Fibroblast of peridontal ligament (primary cell): ENCODE measurements at regions not wholly inside any gene's neighbourhood (a gene's known extent, or its start where the extent isn't known, plus 50 kb on each side); places are given as distances from the start of the nearest gene placed in this dataset.

Experiments
- DNase-seq: peaks from one replicate; pipeline ENCODE4 v3.0.0-alpha.2; 2010; ENCODE audit errors: extremely low read depth

DNA sequence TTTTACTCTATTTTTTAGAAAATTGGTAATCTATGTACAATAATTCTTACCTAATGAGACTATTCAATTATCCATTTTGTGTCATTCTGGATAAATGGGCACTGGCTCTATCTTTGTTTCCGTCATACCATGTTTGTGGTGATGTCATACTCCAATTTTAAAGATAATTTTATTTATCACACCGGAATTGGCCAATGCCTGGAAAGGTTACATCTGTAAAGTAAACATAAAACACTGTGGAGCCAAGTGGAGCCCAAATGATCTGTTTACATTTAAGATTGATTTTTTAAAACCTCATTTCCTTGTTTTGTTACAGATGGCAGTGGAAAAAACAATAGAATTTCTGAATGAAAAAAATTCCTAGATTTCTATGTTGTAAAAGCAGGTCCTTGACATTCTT, 120.2 kb upstream of the GPRIN3 start:
- DNase-seq = no peak

- DNase-seq = no peak
Observed at GRCh38 chr4:89425023-89425422, 117.4 kb upstream of the GPRIN3 start.

- no peak for DNase-seq
Observed at GRCh38 chr4:89422441-89422990, 114.9 kb upstream of the GPRIN3 start.

GRCh38 chr4:89420507-89420906, 112.9 kb upstream of the GPRIN3 start:
- no peak for DNase-seq

- DNase-seq = no peak
Observed at GRCh38 chr4:89419111-89419695, 111.6 kb upstream of the GPRIN3 start.

GRCh38 chr4:89416960-89417359, 109.4 kb upstream of the GPRIN3 start:
- DNase-seq = no peak

DNA sequence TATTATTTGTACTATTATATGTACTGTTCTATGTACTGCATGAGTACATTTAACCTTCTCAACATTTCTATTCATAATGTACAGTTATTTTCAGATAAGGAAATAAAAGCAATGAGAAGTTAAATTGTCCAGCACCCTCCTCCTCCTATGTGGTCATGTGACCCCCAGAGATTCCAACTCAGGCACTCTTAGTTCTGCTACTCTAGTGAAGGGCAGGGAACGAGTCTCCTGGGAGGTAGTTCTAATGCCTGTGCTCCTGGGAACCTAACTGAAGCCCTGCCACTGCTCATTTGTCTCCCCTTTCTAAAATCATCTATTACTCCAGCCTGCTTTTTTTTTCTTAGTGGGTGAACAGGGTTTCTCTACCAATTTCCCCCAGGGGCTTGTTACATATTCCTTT, 105.9 kb upstream of the GPRIN3 start:
- no peak for DNase-seq

DNA sequence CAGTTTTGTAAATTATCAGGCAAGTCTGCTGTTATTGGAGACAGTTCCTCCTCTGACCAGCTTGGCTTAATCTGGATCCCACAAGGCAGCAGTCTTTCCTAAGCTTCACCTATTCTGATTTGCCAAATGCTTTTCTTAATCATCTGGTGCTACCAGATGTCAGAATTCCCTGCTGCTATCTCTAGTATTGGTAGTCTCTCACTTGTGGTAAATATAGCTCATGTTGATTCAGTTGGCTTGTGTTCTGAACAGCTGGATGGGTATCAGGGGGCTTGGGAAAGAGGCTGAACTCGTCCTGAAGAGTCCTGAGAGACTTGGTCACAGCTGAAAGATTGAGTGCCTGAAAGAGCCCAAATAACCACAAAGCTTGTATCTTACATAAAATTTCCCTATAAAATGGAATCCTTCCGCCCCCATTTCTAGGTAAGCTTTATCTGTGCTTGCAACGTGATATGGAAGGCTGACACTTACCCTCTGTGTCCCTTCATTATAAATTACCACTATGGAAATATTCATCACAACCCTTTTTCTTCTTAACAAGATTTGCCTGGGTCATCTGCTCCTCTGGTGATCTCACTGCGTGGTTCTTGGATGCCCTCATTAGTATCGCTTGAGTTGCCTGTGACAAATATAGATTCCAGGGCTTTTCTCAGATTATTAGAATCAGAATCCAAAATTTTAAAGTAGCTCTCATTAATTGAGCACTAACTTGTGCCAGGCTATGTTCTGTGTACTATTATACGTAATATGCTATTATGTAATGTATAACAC, 104.1 kb upstream of the GPRIN3 start:
- DNase-seq = no peak

DNA sequence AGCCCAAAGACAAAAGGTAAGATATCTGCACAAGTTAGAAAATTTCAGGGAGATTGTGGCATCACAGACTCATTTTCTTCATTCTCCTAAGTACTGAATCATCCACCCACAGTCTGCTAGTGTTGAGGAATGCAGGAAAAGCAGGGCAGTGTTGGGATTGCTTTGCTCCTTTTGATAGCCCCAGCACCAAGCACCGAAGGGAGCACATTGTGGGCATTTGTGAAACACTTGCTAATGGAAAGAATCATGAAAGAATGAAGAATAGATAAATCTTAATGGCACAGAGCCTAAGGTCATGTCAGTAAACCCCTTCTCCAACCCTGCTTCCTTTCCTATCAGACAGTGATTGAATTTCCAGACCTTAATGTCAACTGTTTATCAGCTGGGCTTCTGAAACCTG, 103.1 kb upstream of the GPRIN3 start:
- DNase-seq = peak; percentile 6

DNA sequence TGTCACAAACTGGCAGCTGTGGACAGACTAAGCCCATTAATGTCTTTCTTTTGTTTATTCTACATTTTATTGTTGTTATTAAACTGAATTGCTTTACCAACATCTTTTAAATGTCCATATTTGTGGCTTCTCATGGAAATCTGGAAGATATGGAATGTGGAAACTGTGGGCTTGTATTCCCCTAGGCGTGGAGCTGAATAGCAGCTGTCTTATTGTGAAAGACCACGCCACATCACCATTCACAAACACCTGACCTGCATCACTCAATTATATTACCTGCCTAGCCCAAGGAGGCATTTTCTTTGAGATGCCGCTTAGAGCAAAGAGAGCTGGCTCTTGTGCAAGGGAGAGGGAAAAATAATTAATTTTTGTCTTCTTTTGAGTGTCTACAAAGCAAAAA, 96.9 kb upstream of the GPRIN3 start:
- DNase-seq = no peak

DNA sequence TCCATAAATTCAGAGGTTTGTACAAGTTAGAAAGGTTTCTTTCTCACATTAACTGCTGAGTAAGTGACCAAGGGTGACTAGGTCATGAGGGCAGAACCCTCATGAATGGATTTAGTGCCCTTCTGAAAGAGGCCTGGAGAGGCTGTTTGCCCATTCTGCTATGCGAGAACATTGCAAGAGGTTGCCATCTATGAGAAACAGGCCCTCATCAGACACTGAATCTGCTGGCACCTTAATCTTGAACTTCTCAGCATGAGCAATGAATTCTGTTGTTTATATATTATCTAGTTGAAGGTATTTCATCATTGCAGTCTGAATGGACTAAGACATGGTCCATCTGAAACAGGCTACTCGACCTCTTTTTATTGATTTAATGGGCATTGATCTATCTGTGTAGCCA, 96.2 kb upstream of the GPRIN3 start:
- no peak for DNase-seq

GRCh38 chr4:89400287-89401035, 92.9 kb upstream of the GPRIN3 start:
- no peak for DNase-seq

DNA sequence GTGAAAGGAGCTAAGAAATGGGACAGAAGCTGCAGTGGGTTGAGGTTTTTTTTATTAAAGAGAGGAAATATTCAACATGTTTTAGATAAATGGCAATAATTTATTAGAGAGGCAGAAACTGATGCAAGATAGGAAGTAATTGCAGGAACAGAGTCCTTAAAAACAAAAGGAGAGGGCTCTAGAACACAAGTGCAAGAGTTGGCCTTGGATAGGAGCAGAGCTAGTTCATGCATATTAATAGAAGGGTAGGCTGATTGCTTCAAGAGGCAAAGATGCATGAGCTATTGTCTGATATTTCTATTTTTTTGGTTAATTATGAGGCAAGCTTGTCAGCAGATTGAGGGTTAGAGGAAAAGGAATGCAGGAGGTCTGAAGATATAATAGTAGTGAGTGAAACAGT, 91.0 kb upstream of the GPRIN3 start:
- no peak for DNase-seq

DNA sequence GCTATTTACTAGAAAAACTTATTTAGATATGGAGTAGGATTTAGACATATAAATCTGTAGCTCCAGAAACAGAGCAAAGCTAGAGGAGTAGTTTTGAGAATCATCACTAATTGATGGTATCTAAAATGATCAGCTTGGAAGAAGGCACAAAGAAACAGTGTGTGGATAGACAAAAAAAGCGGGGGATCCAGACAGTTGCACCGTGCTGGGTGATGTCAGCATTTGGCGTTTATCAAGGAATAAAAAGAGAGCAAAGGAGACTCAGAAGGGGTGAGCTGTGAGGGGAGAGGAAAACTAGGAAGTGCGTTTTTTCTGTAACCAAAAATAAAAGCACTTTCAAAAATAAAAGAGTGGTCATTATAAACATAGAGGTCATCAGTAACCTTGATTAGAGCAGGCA, 90.5 kb upstream of the GPRIN3 start:
- no peak for DNase-seq

DNA sequence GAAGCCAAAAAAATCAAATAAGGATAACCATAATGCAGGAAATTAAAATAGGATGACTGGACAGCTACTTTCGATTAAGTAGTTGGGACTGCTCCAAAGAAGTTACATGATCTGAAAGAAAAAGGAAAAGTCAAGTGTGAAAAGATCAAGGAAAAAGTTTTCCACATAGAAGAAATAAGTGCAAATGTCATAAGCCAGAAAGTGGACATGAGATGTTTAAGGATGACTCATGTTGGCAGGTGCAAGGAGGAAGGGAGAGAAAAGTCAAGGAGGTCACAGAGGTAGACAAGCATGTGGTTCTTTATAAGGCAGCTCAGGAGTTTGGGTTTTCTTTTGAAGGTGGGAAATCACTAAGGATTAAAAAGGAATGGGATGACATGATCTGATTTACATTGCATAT, 89.8 kb upstream of the GPRIN3 start:
- no peak for DNase-seq

DNA sequence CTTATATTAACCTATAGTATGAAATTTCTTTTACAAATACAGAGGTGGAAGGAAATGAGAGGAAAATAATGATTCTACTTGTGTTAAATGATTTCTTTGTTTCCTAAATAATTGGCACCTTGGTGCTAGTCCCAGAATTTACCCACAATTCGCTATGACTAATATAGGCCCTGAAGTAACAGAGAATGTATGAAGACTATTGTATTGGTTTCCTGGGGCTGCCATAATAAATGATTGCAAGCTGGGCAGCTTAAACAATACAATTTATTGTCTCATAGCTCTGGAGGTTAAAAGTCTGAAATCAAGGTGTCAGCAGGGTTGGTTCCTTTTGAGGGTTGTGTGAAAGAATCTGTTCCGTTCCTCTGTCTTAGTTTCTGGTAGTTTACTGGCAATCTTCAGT, 74.8 kb upstream of the GPRIN3 start:
- DNase-seq = no peak

DNA sequence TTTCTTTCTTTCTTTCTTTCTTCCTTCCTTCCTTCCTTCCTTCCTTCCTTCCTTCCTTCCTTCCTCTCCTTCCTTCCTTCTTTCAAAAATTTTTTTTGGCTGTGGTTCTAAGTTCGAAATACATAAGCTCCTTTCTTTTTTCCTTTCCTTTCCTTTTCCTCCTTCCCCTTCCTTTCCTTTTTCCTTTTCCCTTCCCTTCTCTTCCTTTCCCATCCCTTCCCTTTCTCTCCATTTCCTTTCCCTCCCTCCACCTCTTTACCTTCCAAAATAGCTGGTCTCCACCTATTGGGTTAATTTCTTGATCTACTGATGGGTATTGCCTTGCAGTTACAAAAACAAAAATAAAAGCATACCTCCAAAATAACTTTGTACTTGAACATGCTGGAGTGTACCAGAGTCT, 73.4 kb upstream of the GPRIN3 start:
- DNase-seq = no peak

DNA sequence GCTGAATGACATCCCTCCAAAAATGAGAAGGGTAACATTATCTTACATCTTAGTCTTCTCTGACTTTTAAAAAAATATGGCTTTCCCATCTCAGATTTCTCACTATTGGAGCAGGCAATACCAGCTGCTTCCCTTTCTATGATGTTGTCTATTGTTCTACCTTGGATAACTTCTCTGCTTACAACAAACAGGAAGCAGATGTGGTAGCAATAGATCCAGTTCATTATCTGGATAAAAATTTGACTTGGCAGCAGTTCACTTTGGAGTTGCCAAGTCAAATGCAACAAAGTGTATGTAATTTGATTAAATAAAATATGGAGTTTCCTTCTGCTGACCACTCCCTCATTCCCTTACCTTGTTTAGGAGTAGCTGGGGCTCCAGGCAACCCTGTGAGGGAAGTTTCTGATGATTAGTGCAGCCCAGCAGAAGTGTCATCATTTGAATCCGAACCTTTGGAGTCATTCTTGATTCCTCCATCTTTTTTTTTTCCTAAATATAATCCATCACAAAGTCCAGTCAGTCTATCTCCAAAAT, 72.0 kb upstream of the GPRIN3 start:
- no peak for DNase-seq

DNA sequence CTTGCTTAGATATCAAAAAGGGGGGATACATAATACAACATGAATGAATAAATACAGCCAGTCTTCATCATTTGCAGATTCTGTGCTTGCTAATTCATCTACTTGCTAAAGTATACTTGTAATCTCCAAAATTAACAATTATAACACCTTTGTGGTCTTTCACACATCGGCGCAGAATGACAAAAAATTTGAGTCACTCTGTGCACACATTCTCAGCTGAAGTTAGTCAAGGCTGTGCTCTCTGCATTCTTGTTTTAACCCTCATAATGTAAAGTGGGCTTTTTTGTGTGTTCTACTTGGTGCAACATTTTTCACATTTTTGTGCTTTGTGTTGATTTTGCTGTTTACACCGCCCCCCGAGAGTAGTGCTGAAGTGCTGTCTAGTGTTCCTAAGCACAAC, 65.8 kb upstream of the GPRIN3 start:
- no peak for DNase-seq

DNA sequence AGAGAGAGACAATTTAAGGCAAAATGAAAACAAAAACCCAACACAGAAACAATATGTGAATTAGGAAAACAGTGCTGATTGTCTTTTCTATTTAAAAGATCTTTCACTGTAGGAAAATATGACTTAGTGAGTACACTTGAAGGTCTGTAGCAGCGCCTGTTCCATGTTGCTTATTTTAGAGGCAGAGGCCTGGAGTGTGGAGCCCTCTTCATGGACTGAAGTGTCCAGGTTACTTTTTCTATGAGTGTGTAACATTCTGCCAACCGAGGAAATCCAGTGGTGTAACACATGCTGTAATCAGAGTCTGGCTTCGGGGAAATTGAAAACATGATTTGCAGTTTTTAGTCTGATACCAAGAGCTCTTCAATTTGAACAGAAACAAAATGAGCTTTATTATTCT, 64.0 kb upstream of the GPRIN3 start:
- DNase-seq = no peak

DNA sequence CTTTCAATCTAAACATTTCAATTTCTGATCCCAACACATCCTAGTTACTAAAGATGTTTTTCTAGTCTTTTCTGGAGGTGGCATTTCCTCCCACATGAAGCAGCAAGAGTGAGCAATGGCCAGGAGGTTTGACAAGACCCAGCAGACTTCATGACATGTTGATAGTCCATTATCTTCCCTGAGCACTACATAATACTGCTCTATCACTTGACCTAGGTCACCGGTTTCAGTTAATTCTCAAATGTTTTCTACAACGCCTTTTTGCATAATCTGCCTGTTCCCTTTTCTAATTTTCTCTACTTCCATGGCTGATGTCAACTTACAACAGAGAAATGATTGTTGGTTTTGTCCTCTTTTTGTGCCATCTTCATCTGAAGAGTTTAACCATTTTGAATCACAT, 62.0 kb upstream of the GPRIN3 start:
- no peak for DNase-seq

GRCh38 chr4:89368861-89369260, 61.3 kb upstream of the GPRIN3 start:
- no peak for DNase-seq

- DNase-seq = no peak
Observed at GRCh38 chr4:89365776-89366175, 58.2 kb upstream of the GPRIN3 start.
